ENCODE measurements at regions not wholly inside any gene's neighbourhood (a gene's known extent, or its start where the extent isn't known, plus 50 kb on each side); places are given as distances from the start of the nearest gene placed in this dataset.

GRCh38 chr21:21751286-21751685 is 753.1 kb downstream of the NCAM2 start:
- Histone ChIP-seq H3K36me3 (ENCODE audit: insufficient read depth, low read length) (no peaks in the 10 kb centered on the region), H3K4me1 (ENCODE audit: insufficient read depth, low read length) (no peaks in the 10 kb centered on the region), H3K9me3 (ENCODE audit: control insufficient read depth, insufficient read depth, low read length) (no peaks in the 10 kb centered on the region), H3K9ac (ENCODE audit: low read depth, low read length) (no peak overlapping the region)

- H3K4me1 ChIP-seq (ENCODE audit: insufficient read depth, low read length): no peaks in the 10 kb centered on the region
- H3K9ac ChIP-seq (ENCODE audit: low read depth, low read length): no peak overlapping the region
- no peaks in the 10 kb centered on the region for H3K9me3 ChIP-seq (ENCODE audit: control insufficient read depth, insufficient read depth, low read length)
- no peaks in the 10 kb centered on the region for H3K36me3 ChIP-seq (ENCODE audit: insufficient read depth, low read length)
Observed at GRCh38 chr21:21762855-21763254, 764.6 kb downstream of the NCAM2 start.

DNA sequence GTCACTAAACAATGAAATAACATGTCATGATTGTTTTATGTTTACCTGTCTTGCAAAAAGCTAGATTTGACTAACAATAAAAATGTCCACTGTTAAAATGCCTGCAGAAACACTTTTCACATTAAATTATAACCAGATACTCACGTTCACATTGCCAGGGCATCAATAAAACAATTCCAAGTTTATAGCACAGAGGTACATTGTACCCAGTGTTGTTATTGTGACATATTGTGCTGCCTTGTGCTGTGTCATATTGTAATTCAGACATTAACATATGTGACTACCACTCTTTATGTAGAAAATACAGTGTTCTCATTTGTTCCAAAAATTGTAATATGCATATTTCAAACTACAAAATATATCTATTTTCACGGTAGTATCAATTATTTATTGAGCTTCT is 766.1 kb downstream of the NCAM2 start:
- H3K4me1 ChIP-seq (ENCODE audit: insufficient read depth, low read length): no peaks in the 10 kb centered on the region
- no peaks in the 10 kb centered on the region for H3K36me3 ChIP-seq (ENCODE audit: insufficient read depth, low read length)
- H3K9ac ChIP-seq (ENCODE audit: low read depth, low read length): no peak overlapping the region
- H3K9me3 ChIP-seq (ENCODE audit: control insufficient read depth, insufficient read depth, low read length): no peaks in the 10 kb centered on the region

DNA sequence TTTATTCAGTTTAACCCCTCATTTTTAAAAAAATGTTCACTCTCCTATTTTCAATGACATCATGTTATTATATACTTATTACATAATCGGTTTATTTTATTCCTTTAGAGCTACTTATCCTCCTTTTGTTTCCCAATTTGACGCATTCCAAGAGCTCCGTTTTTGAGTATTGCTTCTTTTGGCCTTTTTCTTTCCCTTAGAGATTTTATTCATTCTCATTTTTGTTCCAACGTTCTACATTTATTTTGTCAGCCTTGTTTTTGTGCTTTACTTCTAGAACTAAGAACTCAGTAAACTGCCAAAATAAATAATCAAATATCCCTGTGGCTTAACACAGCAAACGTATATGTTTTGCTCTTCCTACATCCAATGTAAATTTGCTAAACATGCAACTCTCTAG is 769.1 kb downstream of the NCAM2 start:
- no peaks in the 10 kb centered on the region for H3K9me3 ChIP-seq (ENCODE audit: control insufficient read depth, insufficient read depth, low read length)
- H3K9ac ChIP-seq (ENCODE audit: low read depth, low read length): no peak overlapping the region
- H3K36me3 ChIP-seq (ENCODE audit: insufficient read depth, low read length): no peaks in the 10 kb centered on the region
- H3K4me1 ChIP-seq (ENCODE audit: insufficient read depth, low read length): no peaks in the 10 kb centered on the region

GRCh38 chr21:21788591-21788990 is 790.4 kb downstream of the NCAM2 start:
- Histone ChIP-seq H3K9me3 (ENCODE audit: control insufficient read depth, insufficient read depth, low read length) (no peaks in the 10 kb centered on the region), H3K4me1 (ENCODE audit: insufficient read depth, low read length) (peaks cover 4% of the 10 kb centered on the region; the same call in 1 of the 2 replicates), H3K9ac (ENCODE audit: low read depth, low read length) (no peak overlapping the region), H3K36me3 (ENCODE audit: insufficient read depth, low read length) (no peaks in the 10 kb centered on the region)

DNA sequence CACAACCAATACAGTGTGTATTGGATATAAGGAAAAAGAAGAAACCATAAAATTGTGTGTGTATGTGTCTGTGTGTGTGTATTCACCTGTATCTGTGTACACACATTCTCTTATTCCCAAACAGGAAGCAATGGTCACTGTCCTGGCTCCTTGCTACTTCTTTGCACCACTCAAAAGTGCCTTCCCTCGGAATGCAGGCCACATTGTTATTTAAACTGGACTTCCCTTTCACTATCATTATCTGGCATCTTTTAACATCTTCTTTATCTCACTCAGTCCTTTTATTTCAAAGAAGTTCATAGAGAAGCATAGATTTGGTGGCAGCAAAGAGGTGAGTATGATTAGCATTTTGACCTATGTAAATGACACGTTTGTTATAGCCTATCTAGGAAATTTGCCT is 803.7 kb downstream of the NCAM2 start:
- no peaks in the 10 kb centered on the region for H3K36me3 ChIP-seq (ENCODE audit: insufficient read depth, low read length)
- peaks cover 7% of the 10 kb centered on the region; the same call in 1 of the 2 replicates for H3K4me1 ChIP-seq (ENCODE audit: insufficient read depth, low read length)
- H3K9ac ChIP-seq (ENCODE audit: low read depth, low read length): no peak overlapping the region
- no peaks in the 10 kb centered on the region for H3K9me3 ChIP-seq (ENCODE audit: control insufficient read depth, insufficient read depth, low read length)

DNA sequence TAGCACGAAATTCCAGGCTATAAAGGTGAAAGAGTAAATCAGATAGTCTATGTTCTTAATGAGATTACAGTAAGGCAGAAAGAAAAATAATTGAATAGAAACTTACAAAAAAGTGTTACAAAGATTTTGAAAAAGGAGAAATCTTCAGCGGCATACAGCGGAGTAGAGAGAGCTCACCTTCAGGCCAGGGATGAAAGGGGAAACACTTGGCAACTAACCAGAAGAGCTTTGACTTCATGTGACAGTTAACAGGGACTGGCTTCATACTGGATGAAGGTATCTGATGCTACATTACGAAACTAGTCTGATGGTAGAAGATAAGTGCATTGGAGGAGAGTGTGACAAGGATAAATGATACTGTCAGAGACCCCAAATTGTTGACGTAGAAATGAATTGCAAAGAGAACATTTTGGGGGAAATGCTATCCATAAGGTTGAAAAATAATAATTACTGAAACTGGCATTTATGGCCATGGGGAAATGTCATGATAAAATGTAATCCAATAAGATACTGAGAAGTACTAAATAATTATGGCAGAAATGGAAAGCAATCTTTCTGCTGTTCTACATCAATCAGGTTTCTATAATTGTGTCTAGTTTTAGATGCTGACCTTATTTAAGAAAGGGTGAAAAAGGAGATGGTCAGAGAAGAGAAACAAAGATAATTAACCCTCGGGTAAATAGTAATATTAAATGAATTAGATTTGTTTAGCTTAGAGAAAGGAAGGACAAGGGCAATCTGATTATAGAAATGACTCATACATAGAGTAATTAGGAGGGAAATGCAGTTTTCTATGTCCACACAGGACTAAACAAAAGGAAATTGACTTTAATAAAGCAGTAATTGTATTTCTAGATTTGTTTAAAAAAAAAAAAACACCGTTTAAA is 808.7 kb downstream of the NCAM2 start:
- Histone ChIP-seq H3K36me3 (ENCODE audit: insufficient read depth, low read length) (no peaks in the 10 kb centered on the region), H3K9me3 (ENCODE audit: control insufficient read depth, insufficient read depth, low read length) (no peaks in the 10 kb centered on the region), H3K4me1 (ENCODE audit: insufficient read depth, low read length) (0 out of 2 replicates have a peak, but pooled peaks cover 2% of the 10 kb centered on the region), H3K9ac (ENCODE audit: low read depth, low read length) (no peak overlapping the region)

- Histone ChIP-seq H3K36me3 (ENCODE audit: insufficient read depth, low read length) (no peaks in the 10 kb centered on the region), H3K9me3 (ENCODE audit: control insufficient read depth, insufficient read depth, low read length) (no peaks in the 10 kb centered on the region), H3K9ac (ENCODE audit: low read depth, low read length) (no peak overlapping the region), H3K4me1 (ENCODE audit: insufficient read depth, low read length) (no peaks in the 10 kb centered on the region)
Observed at GRCh38 chr21:21807598-21807903, 809.3 kb downstream of the NCAM2 start.

GRCh38 chr21:21813289-21813688 is 815.1 kb downstream of the NCAM2 start:
- H3K9me3 ChIP-seq (ENCODE audit: control insufficient read depth, insufficient read depth, low read length): no peaks in the 10 kb centered on the region
- no peaks in the 10 kb centered on the region for H3K36me3 ChIP-seq (ENCODE audit: insufficient read depth, low read length)
- no peaks in the 10 kb centered on the region for H3K4me1 ChIP-seq (ENCODE audit: insufficient read depth, low read length)
- H3K9ac ChIP-seq (ENCODE audit: low read depth, low read length): no peak overlapping the region

DNA sequence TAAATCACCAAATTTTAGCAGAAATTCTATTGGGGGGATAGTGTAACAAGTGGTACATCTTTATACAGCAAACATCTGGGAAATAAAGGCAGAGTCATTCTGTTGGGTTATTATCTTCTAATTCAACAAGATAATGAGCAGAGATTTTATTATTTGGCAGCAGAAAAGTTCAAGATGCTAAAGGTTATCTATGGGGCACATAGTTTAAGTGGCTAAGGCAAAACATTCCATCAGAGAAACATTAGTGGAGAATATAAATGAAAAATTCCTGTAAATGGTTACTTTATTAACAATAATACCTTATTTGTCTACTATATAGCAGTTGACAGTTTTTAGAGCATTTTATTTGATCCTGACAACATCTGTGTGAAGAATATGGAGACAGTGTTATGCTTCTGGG is 815.7 kb downstream of the NCAM2 start:
- no peaks in the 10 kb centered on the region for H3K36me3 ChIP-seq (ENCODE audit: insufficient read depth, low read length)
- no peaks in the 10 kb centered on the region for H3K4me1 ChIP-seq (ENCODE audit: insufficient read depth, low read length)
- H3K9ac ChIP-seq (ENCODE audit: low read depth, low read length): no peak overlapping the region
- H3K9me3 ChIP-seq (ENCODE audit: control insufficient read depth, insufficient read depth, low read length): no peaks in the 10 kb centered on the region

DNA sequence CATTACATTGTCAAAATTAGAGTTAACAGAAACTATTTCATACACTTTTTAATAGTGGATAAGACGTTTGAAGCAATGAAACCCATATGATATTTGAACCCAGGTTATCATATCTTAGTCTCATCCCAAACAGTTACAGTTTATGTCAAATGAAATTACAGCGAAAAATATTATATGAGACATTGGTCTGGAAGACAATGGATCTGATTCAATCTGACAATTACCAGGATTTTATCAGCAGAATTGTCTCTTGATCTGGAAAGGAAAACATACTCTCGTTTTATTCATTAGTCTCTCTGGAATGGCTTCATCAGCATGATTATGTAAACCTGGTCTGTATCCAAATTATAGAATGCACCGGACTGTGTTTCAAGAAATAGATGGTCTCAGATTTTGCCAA is 818.6 kb downstream of the NCAM2 start:
- Histone ChIP-seq H3K4me1 (ENCODE audit: insufficient read depth, low read length) (no peaks in the 10 kb centered on the region), H3K9ac (ENCODE audit: low read depth, low read length) (no peak overlapping the region), H3K36me3 (ENCODE audit: insufficient read depth, low read length) (no peaks in the 10 kb centered on the region), H3K9me3 (ENCODE audit: control insufficient read depth, insufficient read depth, low read length) (no peaks in the 10 kb centered on the region)

GRCh38 chr21:21818898-21819297 is 820.7 kb downstream of the NCAM2 start:
- Histone ChIP-seq H3K9ac (ENCODE audit: low read depth, low read length) (no peak overlapping the region), H3K4me1 (ENCODE audit: insufficient read depth, low read length) (no peaks in the 10 kb centered on the region), H3K9me3 (ENCODE audit: control insufficient read depth, insufficient read depth, low read length) (no peaks in the 10 kb centered on the region), H3K36me3 (ENCODE audit: insufficient read depth, low read length) (no peaks in the 10 kb centered on the region)

DNA sequence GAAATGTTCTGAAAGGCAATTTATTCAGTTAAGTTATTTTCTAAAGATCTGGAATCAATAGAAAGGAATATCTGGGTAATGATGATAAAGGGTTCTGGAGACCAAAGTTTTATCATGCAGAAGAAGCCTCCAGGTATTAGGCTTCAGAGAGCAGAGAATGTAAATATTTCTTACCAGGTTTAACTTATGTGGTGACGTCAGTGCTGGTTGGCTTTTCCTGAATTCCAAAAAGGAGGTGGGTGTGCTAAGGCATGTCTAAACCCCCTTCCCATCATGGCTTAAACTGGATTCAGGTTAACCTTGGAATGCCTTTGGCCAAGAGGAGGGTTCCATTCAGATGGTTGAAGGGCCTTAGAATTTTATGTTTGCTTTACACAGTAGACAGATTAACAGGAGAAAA is 829.9 kb downstream of the NCAM2 start:
- no peaks in the 10 kb centered on the region for H3K4me1 ChIP-seq (ENCODE audit: insufficient read depth, low read length)
- H3K36me3 ChIP-seq (ENCODE audit: insufficient read depth, low read length): no peaks in the 10 kb centered on the region
- H3K9ac ChIP-seq (ENCODE audit: low read depth, low read length): no peak overlapping the region
- no peaks in the 10 kb centered on the region; the same call in 1 of the 2 replicates for H3K9me3 ChIP-seq (ENCODE audit: control insufficient read depth, insufficient read depth, low read length)

DNA sequence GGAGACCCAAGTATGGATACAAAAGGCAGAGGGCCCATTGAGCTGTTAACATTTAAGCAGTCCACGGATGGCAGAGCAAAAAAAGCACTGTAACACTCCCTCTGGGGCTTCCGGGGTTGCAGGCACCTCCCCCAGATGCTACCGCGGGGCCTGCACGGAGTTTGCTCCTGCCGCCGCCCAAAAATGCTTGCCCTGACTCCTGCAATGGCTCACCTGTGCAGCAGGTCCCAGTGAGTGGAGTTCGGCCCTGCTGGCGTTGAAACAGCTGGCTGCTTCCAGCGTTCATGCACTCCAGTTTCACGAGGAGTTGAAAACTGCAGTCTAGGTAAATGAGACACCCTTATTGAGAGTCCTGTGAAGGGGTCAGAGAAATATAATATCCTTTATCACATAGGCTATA is 832.8 kb downstream of the NCAM2 start:
- H3K36me3 ChIP-seq (ENCODE audit: insufficient read depth, low read length): no peaks in the 10 kb centered on the region
- H3K9ac ChIP-seq (ENCODE audit: low read depth, low read length): no peak overlapping the region
- H3K4me1 ChIP-seq (ENCODE audit: insufficient read depth, low read length): no peaks in the 10 kb centered on the region
- H3K9me3 ChIP-seq (ENCODE audit: control insufficient read depth, insufficient read depth, low read length): no peaks in the 10 kb centered on the region; the same call in 1 of the 2 replicates

DNA sequence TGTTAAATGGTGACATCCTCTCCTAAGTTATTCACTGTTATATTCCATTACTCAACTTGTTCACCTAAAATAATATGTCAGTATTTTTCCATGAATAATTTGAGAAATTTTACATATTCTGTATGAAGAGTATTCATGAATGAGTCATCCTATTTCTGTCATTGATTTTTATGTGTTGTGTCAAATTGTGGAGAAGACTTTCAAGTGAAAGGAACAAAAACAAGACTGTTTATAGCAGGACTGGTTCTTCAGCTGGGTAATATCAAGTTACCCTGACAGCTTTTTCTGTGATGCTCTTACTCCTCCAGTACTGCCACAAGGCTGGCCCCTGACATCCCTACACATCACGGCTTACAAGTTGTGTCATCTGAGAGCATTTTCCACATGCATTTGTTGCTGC is 847.7 kb downstream of the NCAM2 start:
- no peaks in the 10 kb centered on the region for H3K4me1 ChIP-seq (ENCODE audit: insufficient read depth, low read length)
- no peak overlapping the region for H3K9ac ChIP-seq (ENCODE audit: low read depth, low read length)
- no peaks in the 10 kb centered on the region for H3K36me3 ChIP-seq (ENCODE audit: insufficient read depth, low read length)
- no peaks in the 10 kb centered on the region for H3K9me3 ChIP-seq (ENCODE audit: control insufficient read depth, insufficient read depth, low read length)

All from ES-I3 (cell line).